ENCODE measurements at regions not wholly inside any gene's neighbourhood (a gene's known extent, or its start where the extent isn't known, plus 50 kb on each side); places are given as distances from the start of the nearest gene placed in this dataset.
A peak's percentile ranks its signal among the peaks of the same experiment; 100 is the strongest.

GRCh38 chr22:49299821-49300231, 527.8 kb downstream of the BRD1 start:
- no peak for DNase-seq
- peaks cover 0 to 5% of the 10 kb centered on the region in 2 donors for H3K9me3 Mint-ChIP-seq
- H3K27ac Mint-ChIP-seq: no peak overlapping the region
- no peak overlapping the region for H3K4me3 Mint-ChIP-seq
- H3K27me3 Mint-ChIP-seq: peaks cover 20% of the 10 kb centered on the region
- ATAC-seq: no peak
- H3K4me1 Mint-ChIP-seq: no peaks in the 10 kb centered on the region

DNA sequence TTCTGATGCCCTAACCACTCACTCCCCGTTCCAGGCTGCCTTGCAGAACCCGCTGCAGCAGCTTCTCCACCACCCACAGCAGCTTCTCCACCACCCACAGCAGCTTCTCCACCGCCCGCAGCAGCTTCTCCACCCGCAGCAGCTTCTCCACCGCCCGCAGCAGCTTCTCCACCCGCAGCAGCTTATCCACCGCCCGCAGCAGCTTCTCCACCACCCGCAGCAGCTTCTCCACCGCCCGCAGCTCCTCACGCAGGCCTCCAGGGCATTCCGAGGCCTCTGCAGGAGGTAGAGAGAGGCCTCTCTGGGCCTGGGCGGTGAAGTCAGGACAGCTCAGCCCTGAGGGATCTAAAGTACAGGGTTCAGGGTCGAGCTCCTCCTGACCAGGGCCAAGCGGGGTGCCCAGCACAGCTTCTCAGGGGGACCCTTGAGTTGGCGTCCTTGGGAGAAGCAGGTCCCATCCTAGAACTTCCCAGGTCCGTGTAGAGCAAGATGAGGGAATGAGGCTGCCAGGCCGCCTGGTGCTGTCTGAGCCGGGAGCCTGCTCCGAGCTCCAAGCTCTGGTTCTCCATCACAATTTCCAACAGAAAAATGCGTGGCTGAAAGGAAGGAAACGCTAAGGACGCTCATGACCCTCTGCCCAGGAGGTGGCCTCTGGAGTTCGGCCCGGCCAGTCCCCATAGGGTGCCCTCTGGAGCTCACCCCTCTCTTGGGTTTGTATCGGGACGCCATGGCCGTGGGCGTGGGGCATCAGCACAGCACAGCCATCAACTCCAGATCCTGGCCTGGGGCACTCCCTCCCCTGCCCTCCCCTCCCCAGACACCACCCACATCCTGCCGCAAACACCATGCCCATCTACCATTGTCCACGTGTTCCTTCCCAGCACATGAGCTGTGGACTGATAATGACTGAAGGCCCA, 528.6 kb downstream of the BRD1 start:
- peaks cover 0 to 5% of the 10 kb centered on the region in 2 donors for H3K9me3 Mint-ChIP-seq
- no peak overlapping the region for H3K27ac Mint-ChIP-seq
- no peak overlapping the region for H3K4me3 Mint-ChIP-seq
- peaks cover 18% of the 10 kb centered on the region for H3K27me3 Mint-ChIP-seq
- ATAC-seq (no peak), DNase-seq (no peak)
- H3K4me1 Mint-ChIP-seq: no peaks in the 10 kb centered on the region

DNA sequence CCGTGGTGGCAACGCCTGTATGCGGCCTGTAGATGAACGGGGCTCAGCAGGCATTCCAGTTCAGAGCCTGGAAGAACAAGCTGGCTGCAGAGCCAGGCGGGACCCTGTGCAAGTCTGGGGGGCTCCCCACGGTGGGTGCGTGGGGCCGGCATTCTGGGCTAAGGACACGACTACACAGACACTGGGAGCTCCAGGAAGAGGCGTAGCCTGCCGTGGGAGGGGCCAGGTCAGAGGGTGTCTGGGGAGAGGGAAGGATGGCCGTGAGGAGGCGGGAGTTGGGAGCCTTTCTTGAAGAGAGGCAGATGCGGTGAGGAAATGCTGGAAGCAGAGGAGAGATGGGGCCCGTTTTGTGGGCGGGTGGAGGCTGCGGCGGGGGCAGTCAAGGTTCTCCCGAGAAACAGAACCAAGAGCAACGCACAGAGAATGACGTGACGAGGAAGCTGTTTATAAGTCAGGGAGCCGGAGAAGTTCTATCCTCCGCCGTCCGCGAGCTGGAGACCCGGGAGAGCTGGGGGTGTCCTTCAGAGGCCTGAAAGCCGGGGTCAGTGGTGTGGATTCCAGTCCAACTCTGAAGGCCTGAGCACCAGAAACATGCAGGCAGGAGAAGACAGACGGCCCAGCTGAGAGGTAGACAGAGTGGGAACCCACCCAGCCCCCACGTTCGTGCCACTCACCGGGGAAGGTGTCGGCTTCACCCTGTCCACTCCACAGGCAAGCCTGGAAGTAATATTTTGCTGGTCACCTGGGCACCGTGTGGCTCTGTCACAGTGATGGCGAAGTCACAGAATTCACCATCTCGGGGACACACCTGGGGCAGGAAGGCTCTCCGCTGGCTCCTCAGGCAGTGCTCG, 529.6 kb downstream of the BRD1 start:
- ATAC-seq (no peak), DNase-seq (no peak)
- H3K4me1 Mint-ChIP-seq: no peaks in the 10 kb centered on the region
- no peak overlapping the region for H3K27ac Mint-ChIP-seq
- peaks cover 8% of the 10 kb centered on the region for H3K27me3 Mint-ChIP-seq
- H3K4me3 Mint-ChIP-seq: no peak overlapping the region
- peaks cover 0 to 11% of the 10 kb centered on the region in 2 donors for H3K9me3 Mint-ChIP-seq

GRCh38 chr22:49297286-49297870, 530.3 kb downstream of the BRD1 start:
- Mint-ChIP-seq H3K9me3 (peaks cover 0 to 15% of the 10 kb centered on the region in 2 donors), H3K27me3 (peaks cover under 1% of the 10 kb centered on the region), H3K4me3 (no peak overlapping the region), H3K27ac (no peak overlapping the region), H3K4me1 (no peaks in the 10 kb centered on the region)
- DNase-seq: no peak
- ATAC-seq: no peak

DNA sequence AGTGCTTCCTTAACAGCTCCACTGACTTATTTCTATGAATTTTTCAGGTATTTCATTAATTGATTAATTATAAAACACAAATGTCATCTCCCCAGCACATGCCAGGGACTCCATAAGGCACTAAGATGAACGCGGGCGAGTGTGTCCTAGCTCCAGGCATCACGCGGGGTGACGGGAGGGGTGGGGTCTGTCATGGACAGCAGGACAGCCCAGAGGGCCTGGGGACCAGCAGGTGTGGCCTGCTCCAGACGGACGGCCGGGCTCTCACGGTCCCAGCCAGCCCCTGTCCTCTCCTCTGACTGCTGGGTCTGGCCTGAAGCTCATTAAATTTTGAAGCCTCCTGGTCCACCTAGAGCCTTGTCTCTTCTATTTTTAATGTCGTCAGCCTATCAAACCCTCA, 531.1 kb downstream of the BRD1 start:
- H3K4me1 Mint-ChIP-seq: no peaks in the 10 kb centered on the region
- no peak for DNase-seq
- peaks cover 0 to 21% of the 10 kb centered on the region in 2 donors for H3K9me3 Mint-ChIP-seq
- no peaks in the 10 kb centered on the region for H3K27me3 Mint-ChIP-seq
- no peak for ATAC-seq
- H3K27ac Mint-ChIP-seq: no peak overlapping the region
- no peak overlapping the region for H3K4me3 Mint-ChIP-seq

DNA sequence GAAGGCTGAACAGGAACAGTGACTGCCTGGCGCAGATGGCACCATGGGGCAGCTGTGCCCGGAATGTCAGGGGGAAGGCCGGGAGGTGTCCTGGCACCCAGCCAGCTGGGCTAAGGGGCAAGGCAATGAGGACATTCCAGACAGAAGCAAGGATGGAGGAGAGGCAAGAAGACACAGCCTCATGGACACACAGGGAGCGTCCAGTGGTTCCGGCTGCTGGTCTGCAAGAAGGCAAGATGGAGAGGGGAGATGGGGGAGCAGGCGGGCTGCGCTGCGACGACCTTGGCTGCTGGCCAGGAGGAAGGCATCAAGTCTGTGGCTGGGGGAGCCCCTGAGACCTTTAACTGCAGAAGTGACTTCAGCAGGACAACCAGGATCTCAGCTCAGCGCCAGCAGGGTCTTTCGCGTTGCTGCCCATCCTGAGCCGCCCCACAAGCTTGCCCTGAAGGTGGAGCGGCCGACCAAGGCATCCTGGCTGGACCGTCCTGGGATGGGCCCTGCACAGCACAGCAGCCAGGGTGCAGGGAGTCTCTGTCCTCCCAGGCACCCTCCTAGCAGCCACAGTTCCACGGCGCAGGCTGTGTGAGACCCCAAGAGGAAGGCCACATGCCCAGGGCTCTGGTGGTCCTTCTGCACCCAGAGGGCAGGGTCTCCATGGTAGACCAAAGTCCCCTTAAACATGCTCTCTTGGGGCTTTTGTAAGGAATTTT, 531.7 kb downstream of the BRD1 start:
- DNase-seq: no peak

GRCh38 chr22:49295465-49295743, 532.3 kb downstream of the BRD1 start:
- ATAC-seq: no peak
- no peak for DNase-seq
- Mint-ChIP-seq H3K27ac (peak overlapping the region in 1 of 2 donors; percentile 36), H3K4me3 (no peak overlapping the region), H3K4me1 (no peaks in the 10 kb centered on the region), H3K9me3 (peaks cover 0 to 21% of the 10 kb centered on the region in 2 donors), H3K27me3 (no peaks in the 10 kb centered on the region)

More for the DNA sequence above, 531.7 kb downstream of the BRD1 start:
- no peak for ATAC-seq
- H3K4me1 Mint-ChIP-seq: no peaks in the 10 kb centered on the region
- no peak overlapping the region for H3K27ac Mint-ChIP-seq
- H3K9me3 Mint-ChIP-seq: peaks cover 0 to 21% of the 10 kb centered on the region in 2 donors
- no peak overlapping the region for H3K4me3 Mint-ChIP-seq
- no peaks in the 10 kb centered on the region for H3K27me3 Mint-ChIP-seq

- no peaks in the 10 kb centered on the region for H3K4me1 Mint-ChIP-seq
- DNase-seq (no peak), ATAC-seq (no peak)
- no peak overlapping the region for H3K27ac Mint-ChIP-seq
- H3K27me3 Mint-ChIP-seq: peaks cover 5% of the 10 kb centered on the region
- peaks cover 0 to 21% of the 10 kb centered on the region in 2 donors for H3K9me3 Mint-ChIP-seq
- no peak overlapping the region for H3K4me3 Mint-ChIP-seq
These were observed 532.8 kb downstream of the BRD1 start for GRCh38 chr22:49294656-49295464.

GRCh38 chr22:49292909-49293308, 534.8 kb downstream of the BRD1 start:
- no peaks in the 10 kb centered on the region for H3K4me1 Mint-ChIP-seq
- no peak overlapping the region for H3K4me3 Mint-ChIP-seq
- no peak for DNase-seq
- H3K27ac Mint-ChIP-seq: no peak overlapping the region
- ATAC-seq: no peak
- H3K27me3 Mint-ChIP-seq: peaks cover 5% of the 10 kb centered on the region
- peaks cover 0 to 21% of the 10 kb centered on the region in 2 donors for H3K9me3 Mint-ChIP-seq

- no peak overlapping the region for H3K27ac Mint-ChIP-seq
- DNase-seq: no peak
These were observed 535.9 kb downstream of the BRD1 start for GRCh38 chr22:49291781-49292180.

GRCh38 chr22:49291169-49291568, 536.5 kb downstream of the BRD1 start:
- ATAC-seq (no peak), DNase-seq (no peak)
- Mint-ChIP-seq H3K9me3 (peaks cover 0 to 21% of the 10 kb centered on the region in 2 donors), H3K4me3 (no peak overlapping the region), H3K27ac (no peak overlapping the region), H3K27me3 (peaks cover 5% of the 10 kb centered on the region), H3K4me1 (no peaks in the 10 kb centered on the region)

More at GRCh38 chr22:49291781-49292180, 535.9 kb downstream of the BRD1 start:
- H3K4me1 Mint-ChIP-seq: no peaks in the 10 kb centered on the region
- peaks cover 0 to 21% of the 10 kb centered on the region in 2 donors for H3K9me3 Mint-ChIP-seq
- H3K4me3 Mint-ChIP-seq: no peak overlapping the region
- peaks cover 5% of the 10 kb centered on the region for H3K27me3 Mint-ChIP-seq
- ATAC-seq: no peak

GRCh38 chr22:49290711-49291110, 537.0 kb downstream of the BRD1 start:
- ATAC-seq (no peak), DNase-seq (no peak)
- H3K4me1 Mint-ChIP-seq: no peaks in the 10 kb centered on the region
- peaks cover 5% of the 10 kb centered on the region for H3K27me3 Mint-ChIP-seq
- H3K9me3 Mint-ChIP-seq: peaks cover 0 to 21% of the 10 kb centered on the region in 2 donors
- no peak overlapping the region for H3K4me3 Mint-ChIP-seq
- no peak overlapping the region for H3K27ac Mint-ChIP-seq

DNA sequence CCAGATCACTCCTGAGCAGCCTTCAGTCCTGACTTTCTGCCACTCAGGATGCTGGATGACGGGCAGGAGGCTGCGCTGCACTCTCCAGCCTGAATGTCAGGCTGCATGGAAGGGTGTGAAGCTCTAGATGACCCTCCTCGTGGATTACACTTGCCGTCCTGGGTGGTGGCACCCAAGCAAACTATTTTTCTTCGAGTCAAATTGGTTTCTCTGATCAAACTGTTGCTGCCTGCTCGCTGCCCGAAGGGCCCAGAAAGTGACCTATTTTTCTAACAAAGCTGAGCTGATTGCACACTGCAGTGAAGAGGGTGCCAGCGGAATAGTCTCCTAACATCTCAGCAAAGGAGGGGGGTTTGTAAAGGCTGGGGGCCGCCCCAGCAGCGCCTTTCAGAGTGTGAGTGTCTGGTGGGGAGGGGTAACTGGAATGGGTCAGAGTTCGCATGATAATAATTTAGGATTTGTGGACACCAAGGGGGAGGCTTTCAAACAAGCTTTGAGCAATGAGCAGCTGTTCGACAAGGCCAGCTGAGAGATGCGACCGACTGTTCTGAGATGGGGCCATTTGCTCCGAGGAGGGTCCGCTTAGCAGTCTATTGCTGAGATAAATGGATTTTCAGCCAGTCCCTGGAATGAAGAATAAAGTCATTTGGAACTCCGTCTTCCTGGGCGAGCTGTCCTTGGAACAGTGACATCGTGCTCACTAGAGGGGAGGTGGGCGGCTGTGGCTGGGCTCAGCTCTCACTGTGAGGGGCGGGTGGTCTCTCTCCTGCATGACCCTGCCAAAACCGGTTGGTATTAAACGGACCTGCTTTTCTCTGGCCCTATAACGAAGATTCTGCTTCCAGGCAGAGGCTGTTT, 537.6 kb downstream of the BRD1 start:
- Mint-ChIP-seq H3K27ac (no peak overlapping the region), H3K27me3 (peaks cover 6% of the 10 kb centered on the region), H3K4me1 (no peaks in the 10 kb centered on the region), H3K9me3 (peaks cover 0 to 16% of the 10 kb centered on the region in 2 donors), H3K4me3 (no peak overlapping the region)
- DNase-seq (no peak), ATAC-seq (no peak)

Measured in stimulated activated naive CD8-positive, alpha-beta T cell treated with anti-CD3 and anti-CD28 coated beads, Interleukin-15, amount 100 ng/mL, for 72 hours (primary cell).